ENCODE measurements at regions not wholly inside any gene's neighbourhood (a gene's known extent, or its start where the extent isn't known, plus 50 kb on each side); places are given as distances from the start of the nearest gene placed in this dataset.

DNA sequence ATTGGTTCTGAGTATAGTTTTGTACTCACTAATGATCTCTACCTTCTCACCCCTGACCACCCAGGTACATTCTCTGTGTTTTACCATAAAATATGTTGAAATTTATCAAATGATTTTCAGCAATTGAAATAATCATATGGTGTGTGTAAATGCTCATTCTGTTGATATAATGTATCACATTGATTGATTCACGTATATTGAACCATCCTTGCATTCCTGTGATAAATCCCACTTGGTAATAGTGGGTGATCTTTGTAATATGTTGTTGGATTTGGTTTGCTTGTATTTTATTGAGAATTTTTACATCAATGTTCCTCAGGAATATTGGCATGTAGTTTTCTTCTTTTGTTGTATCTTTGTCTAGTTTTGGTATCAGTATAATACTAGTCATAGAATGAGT is 1497.6 kb downstream of the OTOL1 start:
- ATAC-seq (no peak), DNase-seq (no peak)

DNA sequence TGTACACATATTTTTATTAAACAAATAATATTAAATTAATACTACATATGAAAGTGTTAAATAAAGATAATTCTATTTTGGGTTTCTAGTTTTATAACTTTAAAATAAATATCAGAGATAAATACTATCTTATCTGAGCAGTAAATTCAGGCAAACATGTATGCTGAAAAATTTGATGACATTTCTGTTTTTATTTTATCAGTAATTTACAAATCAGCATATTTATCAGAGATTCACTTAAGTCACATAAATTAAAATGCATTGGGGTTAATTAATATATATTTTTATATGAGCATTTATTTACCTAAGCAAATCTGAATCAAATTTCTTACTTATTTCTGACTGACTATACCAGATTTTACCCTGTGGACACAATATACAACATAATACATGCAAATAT is 1499.8 kb downstream of the OTOL1 start:
- no peak for ATAC-seq
- DNase-seq, result no peak

DNA sequence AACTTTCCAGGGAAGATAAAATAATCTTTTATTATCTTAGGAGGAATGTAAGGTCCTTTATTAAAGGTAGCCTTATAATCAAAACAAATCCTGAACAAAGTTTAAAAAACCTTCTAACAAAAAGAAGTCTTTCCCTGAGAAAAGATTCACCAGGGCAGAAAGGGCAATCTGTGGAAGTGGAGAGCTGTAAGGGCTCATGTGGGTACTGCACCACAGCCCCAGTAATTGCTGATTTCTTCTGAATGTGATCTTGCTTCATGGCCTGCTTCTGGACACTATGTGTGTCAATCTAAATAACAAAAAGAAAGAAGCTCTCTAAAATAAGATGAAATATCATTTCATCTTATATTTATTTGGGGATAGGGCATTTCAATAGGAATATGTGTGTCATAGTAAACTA is 1501.6 kb downstream of the OTOL1 start:
- ATAC-seq, result no peak
- DNase-seq, result no peak

DNA sequence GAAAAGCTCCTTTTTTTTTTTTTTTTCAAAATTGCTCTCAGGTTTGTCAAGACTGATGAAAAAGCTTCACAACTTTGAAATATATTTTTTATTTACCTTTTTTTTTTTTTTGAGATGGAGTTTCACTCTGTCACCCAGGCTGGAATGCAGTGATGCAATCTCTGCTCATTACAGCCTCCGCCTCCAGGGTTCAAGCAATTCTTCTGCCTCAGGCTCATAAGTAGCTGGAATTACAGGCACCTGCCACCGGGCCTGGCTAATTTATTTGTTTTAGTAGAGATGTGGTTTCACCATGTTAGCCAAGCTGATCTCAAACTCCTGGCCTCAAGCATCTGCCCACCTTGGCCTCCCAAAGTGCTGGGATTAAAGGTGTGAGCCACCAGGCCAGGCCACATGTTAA is 1515.0 kb downstream of the OTOL1 start:
- DNase-seq (no peak), ATAC-seq (no peak)

DNA sequence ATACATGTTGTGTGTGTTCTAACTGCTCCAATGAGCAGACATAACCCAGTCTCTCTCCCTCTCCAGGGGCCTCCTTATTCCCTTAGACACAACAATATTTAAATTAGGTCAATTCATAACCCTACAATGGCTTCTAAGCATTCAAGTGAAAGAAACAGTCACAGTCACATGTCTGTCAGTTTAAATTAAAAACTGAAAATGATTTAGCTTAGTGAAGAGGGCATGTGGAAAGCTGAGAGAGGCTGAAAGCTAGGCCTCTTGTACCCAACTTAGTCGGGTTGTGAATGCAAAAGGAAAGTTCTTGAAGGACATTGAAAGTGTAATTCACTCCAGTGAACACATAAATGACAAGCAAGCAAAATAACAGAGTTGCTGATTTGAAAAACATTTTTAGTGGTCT is 1519.6 kb downstream of the OTOL1 start:
- DNase-seq, result no peak
- ATAC-seq, result no peak

DNA sequence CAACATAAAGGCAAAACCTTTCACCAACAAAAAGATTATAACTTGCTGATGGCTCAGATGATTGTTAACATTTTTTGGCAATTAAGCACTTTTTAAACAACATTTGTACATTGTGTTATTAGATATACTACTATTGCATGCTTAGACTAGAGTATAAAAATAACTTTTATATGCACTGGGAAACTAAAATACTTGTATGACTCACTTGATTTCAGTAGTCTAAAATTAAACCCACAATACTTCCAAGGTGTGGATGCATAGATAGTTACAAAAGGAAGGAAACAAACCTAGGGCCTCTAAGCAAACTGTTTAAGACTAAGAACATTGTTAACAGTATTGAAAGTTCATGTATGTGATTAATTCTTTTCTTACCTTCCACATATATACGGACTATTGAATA is 1521.5 kb downstream of the OTOL1 start:
- ATAC-seq, result no peak
- no peak for DNase-seq

DNA sequence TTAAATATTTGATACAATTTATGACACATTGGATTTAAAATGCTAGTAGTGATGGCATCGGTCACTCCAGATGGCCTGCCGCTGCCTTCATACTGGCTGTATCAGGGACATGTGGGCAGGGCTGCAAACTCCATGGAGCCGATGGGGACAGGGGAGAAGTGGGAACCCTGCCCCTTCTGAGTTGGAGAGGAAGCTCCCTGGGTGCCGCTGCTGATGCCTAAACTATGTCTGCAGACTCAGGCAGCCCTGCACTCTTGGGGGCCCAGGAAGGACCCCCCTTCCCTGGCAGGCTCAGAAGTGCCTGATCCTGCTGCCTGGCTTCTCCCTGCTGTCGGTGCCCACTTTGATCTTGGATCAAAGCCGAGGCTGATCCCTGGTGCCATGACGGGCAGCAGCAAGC is 1522.1 kb downstream of the OTOL1 start:
- ATAC-seq, result no peak
- DNase-seq, result no peak

DNA sequence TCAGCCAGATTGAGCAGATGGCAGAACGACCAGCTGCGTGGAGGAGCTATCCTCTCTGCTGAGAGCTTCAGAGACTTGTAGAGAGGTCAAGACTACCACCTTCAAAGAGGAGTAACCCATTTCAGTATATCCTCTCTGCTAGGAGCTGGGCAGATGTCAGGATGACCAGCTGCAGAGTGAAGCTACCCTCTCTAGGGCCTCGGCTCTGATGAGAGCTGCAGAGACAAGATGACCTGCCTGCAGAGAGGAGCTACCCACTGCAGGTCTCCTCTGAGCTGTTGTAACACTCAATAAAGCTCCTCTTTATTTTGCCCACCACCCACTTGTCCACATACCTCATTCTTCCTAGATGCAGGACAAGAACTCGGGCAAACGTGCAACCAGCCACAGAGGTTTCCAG is 1522.7 kb downstream of the OTOL1 start:
- DNase-seq, result no peak
- no peak for ATAC-seq

DNA sequence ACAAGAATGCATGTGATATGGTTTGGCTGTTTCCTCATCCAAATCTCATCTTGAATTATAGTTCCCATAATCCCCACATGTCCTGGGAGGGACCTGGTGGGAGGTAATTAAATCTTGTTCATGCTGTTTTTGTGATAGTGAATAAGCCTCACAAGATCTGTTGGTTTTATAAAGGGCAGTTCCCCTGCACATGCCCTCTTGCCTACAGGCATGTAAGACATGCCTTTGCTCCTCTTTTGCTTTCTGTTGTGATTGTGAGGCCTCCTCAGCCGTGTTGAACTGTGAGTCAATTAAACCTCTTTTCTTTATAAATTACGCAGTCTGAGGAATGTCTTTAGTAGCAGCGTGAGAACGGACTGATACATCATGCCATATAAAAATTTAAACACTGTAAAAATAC is 1537.0 kb downstream of the OTOL1 start:
- no peak for ATAC-seq
- no peak for DNase-seq

DNA sequence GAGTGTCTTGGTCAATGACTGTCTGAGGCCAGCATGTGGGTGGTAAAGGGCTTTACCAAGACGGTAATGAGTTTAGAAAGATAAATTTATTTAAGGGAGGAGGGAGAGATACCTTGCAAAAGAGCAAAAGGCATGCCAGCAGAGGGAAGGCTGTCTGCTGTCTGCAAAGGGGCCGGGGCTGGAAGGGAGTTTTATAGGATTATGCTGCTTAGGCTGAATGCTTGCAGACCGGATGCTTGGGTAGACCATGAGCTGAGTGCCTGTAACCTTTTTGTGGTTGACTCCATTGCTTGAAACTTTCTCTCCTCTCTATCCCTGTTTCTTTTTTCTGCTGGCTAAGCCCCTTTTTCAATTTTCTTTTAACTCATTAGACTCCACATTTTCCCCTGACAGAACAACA is 1543.0 kb downstream of the OTOL1 start:
- ATAC-seq (no peak), DNase-seq (no peak)

DNA sequence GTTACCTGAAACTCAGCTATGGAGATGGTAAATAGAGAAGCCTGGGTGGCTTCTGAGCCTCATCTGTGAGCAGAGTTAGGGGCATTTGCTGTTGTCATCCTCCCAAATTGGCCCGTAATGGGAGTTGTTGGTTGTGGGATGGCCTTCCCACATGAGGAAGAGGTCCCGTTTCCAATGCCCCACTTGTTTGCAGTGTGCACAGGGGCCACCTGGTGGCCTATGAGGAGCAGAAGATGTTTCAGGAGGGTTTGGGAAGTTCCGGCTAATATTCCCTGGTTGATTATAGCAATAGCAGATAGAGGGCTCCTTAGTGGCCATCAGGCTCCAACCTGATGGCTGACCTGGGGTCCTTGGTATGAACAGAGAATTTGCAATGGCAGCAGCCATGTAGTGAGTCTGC is 1546.5 kb downstream of the OTOL1 start:
- ATAC-seq (no peak), DNase-seq (no peak)

DNA sequence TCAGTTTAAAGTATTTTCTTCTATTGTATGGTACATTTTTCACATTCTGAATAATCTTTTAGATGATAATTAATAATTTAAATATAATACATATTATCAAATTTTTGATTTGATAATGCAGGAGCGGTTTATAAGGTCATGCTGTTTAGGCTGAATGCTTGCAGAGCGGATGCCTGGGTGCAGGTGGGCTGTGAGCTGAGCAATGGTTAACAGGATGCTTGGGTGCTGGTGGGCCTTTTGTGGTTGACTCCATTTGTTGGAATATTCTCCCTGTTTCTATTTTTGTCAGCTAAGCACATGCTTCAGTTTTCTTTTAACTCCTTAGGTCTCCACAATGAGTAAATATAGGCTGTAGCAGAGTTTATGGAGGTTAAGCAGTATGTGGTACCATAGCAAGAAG is 1549.3 kb downstream of the OTOL1 start:
- no peak for ATAC-seq
- DNase-seq, result no peak

DNA sequence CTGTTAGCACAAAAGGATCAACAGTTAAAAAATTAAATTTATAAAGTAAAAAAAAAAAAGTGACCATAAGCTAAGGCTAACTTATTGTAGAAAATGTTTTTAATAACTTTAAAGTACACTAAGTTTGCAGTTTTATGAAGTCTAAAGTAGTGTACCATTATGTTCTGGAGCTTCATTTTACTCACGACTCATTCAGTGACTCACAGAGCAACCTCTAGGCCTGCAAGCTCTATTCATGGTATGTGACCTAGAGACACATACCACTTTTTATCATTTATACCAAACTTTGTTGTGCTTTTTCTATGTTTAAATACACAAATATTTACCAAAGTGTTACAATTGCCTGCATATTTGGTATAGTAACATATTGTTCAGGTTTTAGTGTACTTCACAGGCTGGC is 1552.3 kb downstream of the OTOL1 start:
- DNase-seq, result no peak
- ATAC-seq, result no peak

DNA sequence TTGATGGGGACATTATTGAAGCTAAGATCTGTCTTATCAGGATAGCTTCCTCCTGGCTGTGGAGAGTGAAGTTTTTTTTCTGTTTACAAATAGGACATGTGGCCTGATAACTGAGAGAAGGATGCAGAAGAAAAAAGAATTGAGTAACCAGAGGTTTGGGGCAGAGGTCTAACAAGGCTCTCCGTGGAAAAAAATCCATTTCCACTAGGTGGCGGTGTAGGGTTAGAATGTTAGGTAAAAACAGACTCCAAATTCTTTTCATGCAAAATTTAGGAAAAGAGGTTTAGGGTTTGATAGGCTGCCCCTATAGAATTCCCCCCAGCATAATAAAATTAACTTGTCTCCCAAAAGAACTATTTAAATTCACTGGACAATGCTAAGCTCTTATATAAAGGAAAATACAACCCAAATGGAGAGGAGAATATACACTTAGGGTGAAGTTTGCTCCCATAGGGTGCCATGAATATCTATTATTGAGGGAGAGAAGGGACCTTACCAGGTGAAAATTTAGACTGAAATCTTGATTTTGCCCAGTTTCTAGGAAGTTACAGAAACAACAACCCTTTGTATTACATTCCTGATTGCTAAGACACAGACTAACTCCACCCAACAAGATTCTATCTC is 1560.4 kb downstream of the OTOL1 start:
- ATAC-seq (no peak), DNase-seq (peak; percentile 26)

DNA sequence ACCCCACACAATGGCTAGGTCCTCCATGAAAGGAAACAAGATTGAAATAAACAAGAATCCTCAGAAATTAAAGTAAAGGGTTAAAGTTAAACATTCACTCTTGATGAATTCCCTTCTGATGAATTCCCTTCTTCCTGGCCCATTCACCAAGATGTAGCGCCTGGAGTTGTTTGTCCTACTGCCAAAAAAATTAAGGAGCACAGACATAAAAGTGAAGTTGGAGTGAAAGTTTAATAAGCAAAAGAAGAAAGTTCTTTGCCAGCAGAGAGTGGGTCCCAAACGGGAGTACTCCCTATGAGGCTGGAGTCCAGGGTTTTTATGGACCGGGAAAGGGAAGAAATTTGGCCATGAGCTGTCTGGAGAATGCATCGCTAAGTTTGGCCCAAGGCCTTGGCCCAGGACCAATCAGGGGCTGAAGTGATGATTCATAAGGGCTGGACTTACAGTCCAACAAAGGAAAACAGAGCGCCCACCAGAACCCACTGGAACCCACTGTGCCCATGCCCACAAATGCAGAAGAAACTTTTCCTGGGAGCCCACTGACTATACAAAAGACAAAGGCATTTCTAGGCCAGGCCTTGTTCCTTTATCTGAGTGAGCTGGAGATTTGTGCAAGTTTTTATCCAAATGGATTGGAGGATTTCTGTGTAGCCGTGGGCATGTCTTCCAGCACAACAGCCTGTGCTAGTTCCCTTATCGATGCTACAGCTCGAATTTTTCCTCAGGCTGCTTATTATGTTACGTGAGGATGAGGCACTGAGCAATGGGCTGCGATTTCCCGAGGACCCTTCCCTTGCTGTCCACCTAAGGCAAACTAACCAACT is 1561.6 kb downstream of the OTOL1 start:
- DNase-seq (no peak), ATAC-seq (no peak)

DNA sequence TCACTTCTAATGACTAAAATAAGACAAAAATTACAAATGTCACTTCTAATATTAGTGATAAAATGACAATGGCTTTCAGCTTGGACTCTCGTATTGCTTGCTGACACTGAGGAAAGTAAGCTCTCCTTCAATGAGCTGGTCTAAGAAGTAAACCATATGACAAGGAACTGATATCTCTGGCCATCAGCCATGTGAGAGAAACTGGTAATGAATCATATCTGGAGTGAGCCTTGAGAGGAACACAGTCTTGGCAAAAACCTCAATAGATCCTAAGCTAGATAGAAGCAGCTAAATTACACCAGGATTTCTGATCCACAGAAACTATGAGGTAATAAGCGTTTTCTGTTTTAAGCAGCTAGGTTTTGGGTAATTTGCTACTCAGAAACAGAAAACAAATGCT is 1575.1 kb downstream of the OTOL1 start:
- ATAC-seq, result no peak
- no peak for DNase-seq

All from stimulated activated naive CD8-positive, alpha-beta T cell treated with anti-CD3 and anti-CD28 coated beads, Interleukin-15, Interleukin-2, amounts not matched to agents 100 U/mL and 50 U/mL, for 24 hours (primary cell).